ENCODE measurements at regions not wholly inside any gene's neighbourhood (a gene's known extent, or its start where the extent isn't known, plus 50 kb on each side); places are given as distances from the start of the nearest gene placed in this dataset.

- TF ChIP-seq CTCF (CRISPR knock-in tag; IDR thresholded peaks at IDR 0.05), result no peak
- TF ChIP-seq NFYB (CRISPR knock-in tag; IDR thresholded peaks at IDR 0.05), result no peak
- no peak for TF ChIP-seq NKX3-1 (CRISPR knock-in tag; IDR thresholded peaks at IDR 0.05)
- TF ChIP-seq ZBTB44 (CRISPR knock-in tag; IDR thresholded peaks at IDR 0.05), result no peak
Observed at GRCh38 chr20:11539450-11539849, 378.2 kb upstream of the BTBD3 start.
